Bronchial epithelial cell (primary cell): ENCODE measurements at regions not wholly inside any gene's neighbourhood (a gene's known extent, or its start where the extent isn't known, plus 50 kb on each side); places are given as distances from the start of the nearest gene placed in this dataset.

Source experiments
- DNase-seq: peaks from one replicate; pipeline ENCODE4 v3.0.0-alpha.2; 2010; ENCODE audit warnings: low read depth
- FAIRE-seq: peaks from 2 replicates; lab custom pipeline; 2011; peaks lifted over from hg19 to GRCh38; lab: Jason Lieb, UNC
- H3K27me3 ChIP-seq: 2 replicates; pipeline ENCODE4 v1.5.1; 2011; ENCODE audit warnings: low read length; ENCODE audit not compliant: control insufficient read depth, insufficient read depth
- H3K36me3 ChIP-seq: 2 replicates; pipeline ENCODE4 v1.5.1; 2011; ENCODE audit warnings: low read length; ENCODE audit not compliant: control insufficient read depth, insufficient read depth
- H3K4me3 ChIP-seq: 2 replicates; pipeline ENCODE4 v1.5.1; 2011; ENCODE audit warnings: mild to moderate bottlenecking, low read depth, low read length, control low read depth
- CTCF ChIP-seq: IDR thresholded peaks from 2 replicates; pipeline ENCODE4 v1.5.1; 2011; ENCODE audit warnings: mild to moderate bottlenecking, moderate library complexity, low read length, control low read depth, inconsistent platforms; ENCODE audit not compliant: insufficient read depth, severe bottlenecking

- H3K27me3 ChIP-seq = no peaks in the 10 kb centered on the region
- H3K4me3 ChIP-seq = no peak overlapping the region
- peak; percentile 54 for DNase-seq
- peak; percentile 97 for FAIRE-seq
- no peaks in the 10 kb centered on the region for H3K36me3 ChIP-seq
- TF ChIP-seq CTCF = peak; percentile 87
These were observed 355.3 kb downstream of the TOX3 start for GRCh38 chr16:52191531-52192134.

GRCh38 chr16:52184336-52184735, 362.6 kb downstream of the TOX3 start:
- H3K4me3 ChIP-seq = no peak overlapping the region
- FAIRE-seq = no peak
- DNase-seq = no peak
- H3K27me3 ChIP-seq = no peaks in the 10 kb centered on the region
- no peak for TF ChIP-seq CTCF
- H3K36me3 ChIP-seq = no peaks in the 10 kb centered on the region

- TF ChIP-seq CTCF = no peak
- DNase-seq (no peak), FAIRE-seq (no peak)
- Histone ChIP-seq H3K4me3 (no peak overlapping the region), H3K27me3 (no peaks in the 10 kb centered on the region), H3K36me3 (no peaks in the 10 kb centered on the region)
These were observed 364.1 kb downstream of the TOX3 start for GRCh38 chr16:52182840-52183239.

GRCh38 chr16:52174168-52174567, 372.8 kb downstream of the TOX3 start:
- Histone ChIP-seq H3K36me3 (no peaks in the 10 kb centered on the region), H3K4me3 (no peak overlapping the region), H3K27me3 (no peaks in the 10 kb centered on the region)
- DNase-seq = no peak
- FAIRE-seq = no peak
- TF ChIP-seq CTCF = no peak

- H3K4me3 ChIP-seq = no peak overlapping the region
- no peak for TF ChIP-seq CTCF
- FAIRE-seq = no peak
- DNase-seq = no peak
- no peaks in the 10 kb centered on the region for H3K27me3 ChIP-seq
- no peaks in the 10 kb centered on the region for H3K36me3 ChIP-seq
These were observed 375.5 kb downstream of the TOX3 start for GRCh38 chr16:52171481-52171880.

- Histone ChIP-seq H3K27me3 (no peaks in the 10 kb centered on the region), H3K4me3 (no peak overlapping the region), H3K36me3 (no peaks in the 10 kb centered on the region)
- no peak for TF ChIP-seq CTCF
- DNase-seq (no peak), FAIRE-seq (no peak)
These were observed 379.6 kb downstream of the TOX3 start for GRCh38 chr16:52167328-52167727.
